ENCODE measurements at regions not wholly inside any gene's neighbourhood (a gene's known extent, or its start where the extent isn't known, plus 50 kb on each side); places are given as distances from the start of the nearest gene placed in this dataset.

DNA sequence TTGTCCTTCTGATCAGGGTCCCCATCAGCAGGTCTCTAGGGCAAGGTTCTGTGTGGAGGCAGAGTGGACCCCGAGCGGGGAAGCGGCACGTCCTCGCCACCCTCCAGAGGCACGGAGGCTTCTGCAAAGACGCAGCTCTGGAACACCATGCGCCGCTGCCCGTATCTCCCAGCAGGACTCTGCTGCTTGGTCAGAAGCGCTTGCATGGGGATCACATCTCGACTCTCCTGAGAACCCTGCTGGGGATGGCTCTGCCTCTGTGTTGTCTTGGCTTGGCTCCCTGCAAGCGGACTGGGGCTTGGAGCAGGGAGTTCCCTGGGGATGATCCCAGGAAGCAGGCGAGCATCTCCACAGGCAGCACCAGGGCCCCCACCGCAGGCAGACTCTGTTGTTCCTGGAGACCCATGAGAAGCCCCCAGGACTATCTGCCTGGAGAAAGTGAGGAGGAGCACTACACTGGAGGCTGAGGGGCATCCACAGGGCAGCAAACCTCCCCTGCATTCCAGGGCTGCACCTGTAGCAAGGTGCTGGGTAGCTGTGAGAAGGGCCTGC, 520.5 kb downstream of the GLRX3 start:
- Histone ChIP-seq H3F3A (ENCODE audit: insufficient read depth) (no peaks in the 10 kb centered on the region), H3K4me2 (ENCODE audit: unreplicated experiment) (no peak overlapping the region), H3K79me2 (ENCODE audit: insufficient read depth) (no peaks in the 10 kb centered on the region), H2AFZ (no peak overlapping the region), H4K20me1 (ENCODE audit: insufficient read depth) (no peaks in the 10 kb centered on the region), H3K4me3 (no peak overlapping the region), H3K27ac (no peak overlapping the region), H3K9me3 (ENCODE audit: low read depth) (no peaks in the 10 kb centered on the region), H3K4me1 (ENCODE audit: insufficient read depth) (no peaks in the 10 kb centered on the region), H3K9me2 (ENCODE audit: insufficient read depth) (no peaks in the 10 kb centered on the region), H3K9ac (no peak overlapping the region), H3K27me3 (replicated peaks; ENCODE audit: insufficient read depth) (no peaks in the 10 kb centered on the region), H3K36me3 (ENCODE audit: low read depth) (no peaks in the 10 kb centered on the region)
- no peak for TF ChIP-seq EZH2phosphoT487 (IDR thresholded peaks at IDR 0.05; ENCODE audit: insufficient read depth, low read depth)
- TF ChIP-seq EZH2 (IDR thresholded peaks at IDR 0.05; ENCODE audit: insufficient read depth, poor library complexity, severe bottlenecking), result no peak
- no peak for DNase-seq
- 39 to 48% methylated on average over 15 of the region's 15 CpGs for WGBS, 2 experiments (ENCODE audit: low coverage in 1 of 2, low lambda C conversion rate in 2 of 2, missing lambda C conversion rate in 2 of 2)
- in situ Hi-C loops (cut with MboI), result no loop called here

DNA sequence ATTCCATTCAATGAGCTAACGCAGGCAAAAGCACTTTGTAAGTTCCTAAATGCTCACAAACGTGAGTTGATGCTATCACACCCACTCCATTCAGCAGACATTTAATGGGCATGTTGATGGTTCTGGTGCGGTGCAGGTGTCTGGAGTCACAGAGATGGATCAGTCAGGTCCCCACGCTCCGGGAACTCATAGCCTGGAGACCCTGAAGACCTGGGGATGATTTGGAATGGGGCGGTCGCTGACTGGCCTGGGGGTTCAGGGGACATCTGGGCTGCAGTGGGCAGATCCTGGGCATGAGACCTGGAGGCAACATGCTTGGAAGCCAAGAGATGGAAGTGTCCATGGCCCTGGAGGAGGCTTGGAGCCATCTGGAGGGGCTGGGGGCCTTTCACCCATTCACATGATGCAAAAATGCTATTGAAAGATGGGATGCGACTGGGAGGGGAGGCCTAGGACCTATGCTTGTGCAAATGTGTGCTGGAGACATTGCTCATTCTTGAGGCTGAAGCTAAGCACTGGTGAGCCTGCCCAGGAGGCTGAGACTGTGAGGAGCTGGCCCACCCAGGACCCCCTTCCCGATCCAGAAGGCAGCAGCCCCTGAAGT, 522.6 kb downstream of the GLRX3 start:
- Histone ChIP-seq H3F3A (ENCODE audit: insufficient read depth) (no peaks in the 10 kb centered on the region), H3K4me3 (no peak overlapping the region), H3K9me2 (ENCODE audit: insufficient read depth) (no peaks in the 10 kb centered on the region), H3K9me3 (ENCODE audit: low read depth) (no peaks in the 10 kb centered on the region), H3K27ac (no peak overlapping the region), H3K36me3 (ENCODE audit: low read depth) (no peaks in the 10 kb centered on the region), H3K79me2 (ENCODE audit: insufficient read depth) (no peaks in the 10 kb centered on the region), H3K27me3 (replicated peaks; ENCODE audit: insufficient read depth) (no peaks in the 10 kb centered on the region), H3K9ac (no peak overlapping the region), H4K20me1 (ENCODE audit: insufficient read depth) (no peaks in the 10 kb centered on the region), H3K4me1 (ENCODE audit: insufficient read depth) (no peaks in the 10 kb centered on the region), H3K4me2 (ENCODE audit: unreplicated experiment) (no peak overlapping the region), H2AFZ (no peak overlapping the region)
- TF ChIP-seq EZH2 (IDR thresholded peaks at IDR 0.05; ENCODE audit: insufficient read depth, poor library complexity, severe bottlenecking) (no peak), EZH2phosphoT487 (IDR thresholded peaks at IDR 0.05; ENCODE audit: insufficient read depth, low read depth) (no peak)
- in situ Hi-C loops (cut with MboI), result no loop called here
- DNase-seq, result no peak
- 32 to 40% methylated on average over 9 of the region's 9 CpGs for WGBS, 2 experiments (ENCODE audit: low coverage in 1 of 2, low lambda C conversion rate in 2 of 2, missing lambda C conversion rate in 2 of 2)

DNA sequence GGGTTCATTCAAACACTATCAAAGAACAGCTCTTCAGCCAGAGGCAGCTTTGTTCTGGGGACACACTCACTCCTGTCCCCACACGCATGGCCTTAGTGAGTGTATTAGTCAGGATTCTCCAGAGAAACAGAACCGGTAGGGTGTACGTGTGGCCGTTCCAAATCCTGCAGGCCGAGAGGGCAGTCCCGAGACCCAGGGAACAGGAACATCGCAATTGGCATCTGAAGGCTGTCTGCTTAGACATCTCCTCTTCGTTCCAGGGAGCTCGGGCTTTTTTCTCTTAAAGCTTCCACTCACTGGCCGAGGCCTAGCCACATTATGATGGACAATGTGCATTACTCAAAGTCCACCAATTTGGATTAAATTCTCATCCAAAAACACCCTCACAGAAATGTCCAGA, 523.3 kb downstream of the GLRX3 start:
- Histone ChIP-seq H3K36me3 (ENCODE audit: low read depth) (no peaks in the 10 kb centered on the region), H3K27ac (no peak overlapping the region), H3F3A (ENCODE audit: insufficient read depth) (no peaks in the 10 kb centered on the region), H3K9me2 (ENCODE audit: insufficient read depth) (no peaks in the 10 kb centered on the region), H4K20me1 (ENCODE audit: insufficient read depth) (no peaks in the 10 kb centered on the region), H3K4me1 (ENCODE audit: insufficient read depth) (no peaks in the 10 kb centered on the region), H3K9ac (no peak overlapping the region), H3K79me2 (ENCODE audit: insufficient read depth) (no peaks in the 10 kb centered on the region), H2AFZ (no peak overlapping the region), H3K4me2 (ENCODE audit: unreplicated experiment) (no peak overlapping the region), H3K4me3 (no peak overlapping the region), H3K27me3 (replicated peaks; ENCODE audit: insufficient read depth) (no peaks in the 10 kb centered on the region), H3K9me3 (ENCODE audit: low read depth) (no peaks in the 10 kb centered on the region)
- in situ Hi-C loops (cut with MboI), result no loop called here
- TF ChIP-seq EZH2phosphoT487 (IDR thresholded peaks at IDR 0.05; ENCODE audit: insufficient read depth, low read depth), result no peak
- no peak for TF ChIP-seq EZH2 (IDR thresholded peaks at IDR 0.05; ENCODE audit: insufficient read depth, poor library complexity, severe bottlenecking)
- DNase-seq, result no peak
- 25 to 29% methylated on average over 10 of the region's 10 CpGs for WGBS, 2 experiments (ENCODE audit: low coverage in 1 of 2, low lambda C conversion rate in 2 of 2, missing lambda C conversion rate in 2 of 2)

DNA sequence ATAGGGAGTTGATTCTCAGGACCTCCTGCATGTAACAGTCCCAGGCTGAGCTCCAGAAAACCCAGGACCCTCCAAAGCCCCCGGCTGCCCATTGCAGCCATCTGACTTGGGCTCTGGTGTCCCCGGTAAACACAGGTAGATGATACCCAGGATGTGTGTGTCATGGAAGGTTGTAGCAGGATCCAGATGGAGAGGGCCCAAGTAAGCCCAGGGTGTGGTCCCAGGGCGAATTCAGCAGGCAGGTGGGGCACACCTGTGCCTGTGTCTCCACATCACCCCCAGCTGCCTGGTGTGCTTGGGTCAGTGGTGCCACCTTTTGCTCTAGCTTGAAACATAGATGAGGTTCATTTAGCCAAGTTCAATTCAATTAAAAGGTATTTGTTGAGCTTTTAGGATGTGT, 524.1 kb downstream of the GLRX3 start:
- no peak for TF ChIP-seq EZH2phosphoT487 (IDR thresholded peaks at IDR 0.05; ENCODE audit: insufficient read depth, low read depth)
- no peak for TF ChIP-seq EZH2 (IDR thresholded peaks at IDR 0.05; ENCODE audit: insufficient read depth, poor library complexity, severe bottlenecking)
- H4K20me1 ChIP-seq (ENCODE audit: insufficient read depth), result no peaks in the 10 kb centered on the region
- DNase-seq, result no peak
- no peaks in the 10 kb centered on the region for H3F3A ChIP-seq (ENCODE audit: insufficient read depth)
- H3K9me2 ChIP-seq (ENCODE audit: insufficient read depth), result no peaks in the 10 kb centered on the region
- in situ Hi-C loops (cut with MboI), result no loop called here
- no peak overlapping the region for H2AFZ ChIP-seq
- no peak overlapping the region for H3K4me3 ChIP-seq
- no peak overlapping the region for H3K9ac ChIP-seq
- 32 to 36% methylated on average over 3 of the region's 3 CpGs for WGBS, 2 experiments (ENCODE audit: low coverage in 1 of 2, low lambda C conversion rate in 2 of 2, missing lambda C conversion rate in 2 of 2)
- no peaks in the 10 kb centered on the region for H3K4me1 ChIP-seq (ENCODE audit: insufficient read depth)
- no peak overlapping the region for H3K4me2 ChIP-seq (ENCODE audit: unreplicated experiment)
- no peaks in the 10 kb centered on the region for H3K36me3 ChIP-seq (ENCODE audit: low read depth)
- H3K9me3 ChIP-seq (ENCODE audit: low read depth), result no peaks in the 10 kb centered on the region
- no peaks in the 10 kb centered on the region for H3K27me3 ChIP-seq (replicated peaks; ENCODE audit: insufficient read depth)
- H3K79me2 ChIP-seq (ENCODE audit: insufficient read depth), result no peaks in the 10 kb centered on the region
- no peak overlapping the region for H3K27ac ChIP-seq

All from GM23248 (cell line).